GM21423 (cell line): ENCODE measurements at regions not wholly inside any gene's neighbourhood (a gene's known extent, or its start where the extent isn't known, plus 50 kb on each side); places are given as distances from the start of the nearest gene placed in this dataset.
"Not testable (repeated sequence)": the region's sequence is repeated elsewhere in the genome, so short reads cannot be mapped to it uniquely, and the experiment has no call there.

Experiments used
- ATAC-seq: cut with Tn5 transposase; IDR thresholded peaks from one replicate; pipeline ENCODE4 v1.9.1; 2021; ENCODE audit warnings: mild to moderate bottlenecking, moderate library complexity; ENCODE audit not compliant: unreplicated experiment

- no peak for ATAC-seq
Measured at GRCh38 chr1:96519851-96520578, 201.6 kb upstream of the PTBP2 start.

DNA sequence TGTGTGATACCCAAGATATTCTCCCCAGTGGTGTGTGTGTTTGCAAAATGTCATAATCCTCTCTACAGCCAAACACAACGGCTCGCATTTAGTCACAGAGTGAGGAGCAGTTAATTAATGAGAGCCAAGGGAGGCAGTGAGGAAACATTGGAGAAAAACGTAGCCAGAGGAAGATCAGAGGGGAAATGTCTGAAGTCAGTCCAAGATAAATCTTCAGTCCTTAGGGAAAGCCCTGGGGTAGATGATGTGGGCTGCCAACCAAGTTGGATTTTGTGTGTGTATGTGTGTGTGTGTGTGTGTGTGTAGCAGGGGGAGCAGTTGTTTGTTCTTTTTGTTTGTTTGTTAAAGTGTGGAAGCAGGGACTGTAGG is 201.0 kb upstream of the PTBP2 start:
- ATAC-seq, result no peak

- ATAC-seq, result no peak
Measured at GRCh38 chr1:96521010-96521409, 200.6 kb upstream of the PTBP2 start.

GRCh38 chr1:96521994-96522760 is 199.4 kb upstream of the PTBP2 start:
- no peak for ATAC-seq

GRCh38 chr1:96522927-96523326 is 198.7 kb upstream of the PTBP2 start:
- ATAC-seq, result no peak

GRCh38 chr1:96524100-96524499 is 197.5 kb upstream of the PTBP2 start:
- ATAC-seq, result no peak

DNA sequence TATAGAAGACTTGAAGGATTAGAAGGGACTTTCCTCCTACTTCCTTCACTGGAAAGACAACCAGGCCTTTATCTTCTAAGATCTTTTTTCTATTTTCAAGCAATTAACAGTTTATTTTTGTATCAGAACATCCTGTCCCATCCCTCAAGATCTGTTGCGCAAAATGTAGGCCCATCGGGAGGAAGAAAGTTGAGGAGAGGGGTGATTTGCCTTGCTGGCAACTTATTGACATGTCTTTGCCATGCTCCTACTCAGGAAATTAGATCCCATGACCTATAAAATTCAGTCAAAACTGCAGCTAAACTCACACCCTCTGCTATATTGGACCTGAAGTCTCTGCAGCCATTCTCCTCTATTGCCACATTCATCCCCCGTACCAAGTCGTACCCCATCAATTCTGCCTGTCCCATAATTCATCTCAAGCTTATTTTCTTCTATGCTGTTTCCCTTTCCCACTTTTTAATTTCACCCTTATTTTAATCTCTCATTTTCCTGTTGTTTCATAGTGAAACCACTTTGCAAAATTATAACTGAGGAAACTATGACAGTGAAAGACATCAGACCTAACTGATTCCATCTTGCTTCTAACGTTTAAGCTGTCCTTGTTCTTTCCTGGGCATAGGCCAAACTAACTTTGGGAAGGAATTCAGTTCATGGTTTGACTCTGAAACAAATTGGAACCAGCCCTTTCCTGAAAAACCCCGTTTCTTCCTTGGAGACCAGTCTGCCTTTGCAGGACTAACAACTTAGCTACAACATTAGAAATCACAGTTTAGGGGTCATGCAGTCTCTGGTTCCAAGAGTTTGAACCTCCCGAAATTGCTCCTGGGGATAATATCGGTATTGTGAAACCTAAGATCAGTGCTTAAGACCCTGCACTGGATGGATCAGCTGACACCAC is 195.7 kb upstream of the PTBP2 start:
- ATAC-seq, result no peak

DNA sequence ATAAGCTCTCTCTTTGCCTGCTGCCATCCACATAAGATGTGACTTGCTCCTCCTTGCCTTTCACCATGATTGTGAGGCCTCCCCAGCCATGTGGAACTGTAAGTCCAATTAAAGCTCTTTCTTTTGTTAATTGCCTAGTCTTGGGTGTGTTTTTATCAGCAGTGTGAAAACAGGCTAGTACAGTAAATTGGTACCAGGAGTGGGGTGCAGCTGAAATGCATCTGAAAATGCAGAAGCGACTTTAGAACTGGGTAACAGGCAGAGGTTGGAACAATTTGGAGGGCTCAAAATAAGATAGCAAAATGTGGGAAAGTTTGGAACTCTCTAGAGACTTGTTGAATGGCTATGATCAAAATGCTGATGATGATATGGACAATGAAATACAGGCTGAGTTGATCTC is 192.9 kb upstream of the PTBP2 start:
- ATAC-seq, result not testable (repeated sequence)

- no peak for ATAC-seq
Measured at GRCh38 chr1:96533820-96534219, 187.8 kb upstream of the PTBP2 start.

GRCh38 chr1:96536581-96536980 is 185.0 kb upstream of the PTBP2 start:
- no peak for ATAC-seq

- ATAC-seq, result no peak
Measured at GRCh38 chr1:96538111-96538641, 183.4 kb upstream of the PTBP2 start.

- ATAC-seq, result no peak
Measured at GRCh38 chr1:96538883-96539282, 182.7 kb upstream of the PTBP2 start.

DNA sequence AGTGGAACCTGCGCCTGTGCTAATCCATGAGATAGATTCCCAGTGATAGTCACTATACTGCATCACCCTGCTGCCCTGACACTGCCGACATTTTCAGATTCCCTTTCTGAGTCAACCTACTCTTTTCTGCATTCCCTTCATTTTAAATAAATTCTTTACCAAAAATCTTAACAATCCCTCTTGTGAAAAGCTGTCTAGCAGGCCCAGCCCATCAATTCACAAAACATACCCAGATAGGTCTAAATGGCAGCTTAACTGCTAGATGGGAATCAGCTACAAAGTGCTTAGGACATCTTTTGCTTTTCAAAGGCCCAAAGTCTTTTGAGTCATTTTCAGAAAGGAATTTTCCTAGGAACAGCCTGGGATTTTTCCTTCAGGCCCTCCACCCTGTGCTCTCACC is 180.1 kb upstream of the PTBP2 start:
- no peak for ATAC-seq

DNA sequence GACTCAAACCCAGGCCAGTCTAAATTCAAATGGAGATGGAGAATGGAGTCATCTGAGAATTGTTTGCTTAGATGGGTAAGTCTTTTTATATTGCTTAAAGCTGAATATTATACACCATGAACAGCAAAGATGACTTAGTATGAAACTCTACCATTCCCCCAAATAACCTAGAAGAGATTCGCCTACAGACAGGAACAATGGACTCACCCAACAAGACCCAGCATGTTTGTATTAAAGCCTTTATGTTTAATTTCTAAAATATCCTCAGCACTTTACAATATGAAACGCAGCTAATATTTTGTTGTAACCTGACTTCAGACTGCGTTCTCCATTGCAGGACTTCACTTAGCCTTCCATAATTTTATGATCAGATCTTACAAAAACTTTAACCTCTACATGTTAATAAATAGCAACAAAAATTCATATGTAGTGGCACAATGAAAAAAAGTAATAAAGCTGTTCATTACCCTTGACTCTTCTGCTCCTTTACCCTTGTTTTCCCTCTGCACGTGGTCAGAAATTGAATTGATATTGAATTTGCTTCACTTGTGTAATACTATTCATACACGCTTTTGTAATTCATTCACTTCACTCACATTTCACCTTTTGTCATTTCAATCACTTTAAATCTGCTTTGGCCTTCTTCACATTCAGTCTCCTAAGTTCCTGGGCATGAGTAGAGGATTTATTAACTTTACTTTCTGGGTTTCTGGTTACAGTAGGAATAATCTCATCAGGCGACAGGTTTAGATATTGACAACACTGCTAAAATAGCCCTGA is 177.3 kb upstream of the PTBP2 start:
- no peak for ATAC-seq

DNA sequence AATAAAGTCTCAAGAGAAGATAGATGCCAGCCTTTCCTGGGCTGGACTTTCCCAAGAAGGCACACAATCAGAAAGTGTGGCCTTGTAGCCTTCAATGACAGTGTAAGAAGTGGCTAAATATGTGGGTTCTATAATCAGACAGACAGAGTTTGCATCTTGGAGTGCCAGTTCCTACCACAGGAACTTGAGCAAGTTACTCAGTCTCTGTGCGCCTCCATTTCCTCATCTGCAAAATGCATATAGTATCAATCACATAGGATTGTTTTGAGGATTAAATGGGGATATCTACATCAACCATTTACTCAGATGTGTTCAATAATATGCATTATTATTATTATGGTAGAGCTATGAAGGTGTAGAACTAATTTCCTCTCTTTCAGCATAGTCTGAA is 176.8 kb upstream of the PTBP2 start:
- no peak for ATAC-seq

- no peak for ATAC-seq
Measured at GRCh38 chr1:96545935-96546656, 175.5 kb upstream of the PTBP2 start.

DNA sequence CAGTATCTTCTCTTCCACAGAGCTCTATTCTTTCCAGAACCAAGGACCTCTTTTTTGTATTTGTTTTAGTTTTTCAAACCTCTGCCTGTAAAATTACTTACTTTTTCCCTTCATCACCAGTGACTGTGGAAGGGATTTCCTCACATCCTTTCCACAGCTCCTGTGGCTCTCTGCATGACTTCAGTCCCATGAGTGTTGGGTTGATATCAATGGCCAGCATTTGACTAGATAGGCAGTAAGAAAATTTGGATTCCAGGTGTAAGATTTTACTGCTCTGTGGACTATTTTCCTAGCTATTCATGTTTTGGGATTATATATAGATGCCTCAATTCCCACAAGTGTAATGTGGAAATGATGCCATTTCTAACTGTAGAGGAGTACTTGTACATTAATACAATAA is 171.5 kb upstream of the PTBP2 start:
- ATAC-seq, result no peak

DNA sequence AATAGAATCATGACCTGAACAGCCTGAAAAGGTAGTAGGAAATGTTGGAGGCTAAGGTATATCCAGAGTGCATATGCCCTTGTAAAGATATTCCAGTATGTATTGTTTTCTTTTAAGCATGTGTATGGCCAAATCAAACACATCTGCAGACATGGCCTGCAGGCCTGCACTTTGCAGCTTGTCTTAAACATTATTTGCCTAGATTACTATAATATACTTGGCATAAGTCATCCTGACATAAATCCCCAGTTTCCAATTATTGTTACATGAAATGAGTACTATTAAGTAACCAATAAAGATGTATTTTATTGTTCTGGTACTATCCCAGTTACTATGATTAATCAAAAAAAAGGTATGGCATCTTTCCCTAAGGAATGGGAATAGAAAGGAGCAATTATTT is 169.1 kb upstream of the PTBP2 start:
- ATAC-seq, result no peak

GRCh38 chr1:96553811-96554210 is 167.8 kb upstream of the PTBP2 start:
- no peak for ATAC-seq

DNA sequence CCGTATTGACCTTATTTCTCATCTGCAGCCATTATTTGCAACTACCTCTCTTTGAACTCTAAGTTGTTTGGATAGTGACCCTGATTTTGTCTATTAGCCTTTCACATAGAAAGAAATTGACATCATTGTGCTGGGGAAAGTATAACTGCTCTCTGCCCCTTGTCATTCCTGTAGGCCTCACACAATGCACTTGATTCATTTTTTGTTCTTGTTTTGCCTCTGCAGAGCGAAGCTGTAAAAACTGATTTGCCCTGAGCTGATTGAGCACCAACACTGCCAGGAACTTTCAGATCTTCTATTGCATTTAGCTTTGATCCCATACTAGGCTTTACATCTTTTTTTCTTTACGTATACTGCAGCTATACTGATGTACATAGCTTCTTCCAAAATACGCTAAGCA is 167.2 kb upstream of the PTBP2 start:
- ATAC-seq, result no peak
